ENCODE measurements at regions not wholly inside any gene's neighbourhood (a gene's known extent, or its start where the extent isn't known, plus 50 kb on each side); places are given as distances from the start of the nearest gene placed in this dataset.

DNA sequence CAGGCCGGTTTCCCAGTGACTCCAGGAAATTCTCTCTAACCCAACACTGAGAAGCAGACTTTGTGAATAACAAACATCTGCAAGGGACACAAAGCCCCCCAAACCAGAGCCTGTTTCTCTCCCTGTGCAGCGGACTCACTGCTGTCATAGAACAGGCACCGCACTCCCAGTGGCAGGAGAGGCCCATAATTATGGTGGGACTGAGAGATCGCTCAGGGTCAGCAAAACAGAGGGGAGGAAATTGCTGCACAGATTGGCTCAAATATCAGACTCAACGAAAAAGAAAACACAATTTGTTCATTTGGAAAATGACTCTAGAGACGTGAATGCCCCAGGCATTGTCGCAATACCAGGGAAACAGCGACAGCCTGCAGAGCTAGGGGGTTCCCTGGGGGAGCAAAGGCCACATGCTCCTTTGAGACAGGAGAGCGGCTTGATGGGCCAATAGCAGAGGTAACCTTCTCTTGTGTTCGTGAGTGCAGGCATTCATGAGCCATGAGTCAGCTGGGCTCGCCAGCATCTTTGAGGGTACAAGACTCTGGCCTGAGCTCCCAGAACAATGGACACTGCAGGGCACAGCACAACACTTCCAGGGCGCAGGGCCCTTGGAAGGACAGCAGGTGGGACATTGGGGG lies 143.3 kb upstream of the KLHL29 start:
- TF ChIP-seq CTCF (IDR thresholded peaks at IDR 0.05; ENCODE audit: insufficient read depth, low read length, poor library complexity, severe bottlenecking), result no peak
- no peak for TF ChIP-seq EZH2phosphoT487 (conservative IDR thresholded peaks at IDR 0.05; ENCODE audit: low read length)
